ENCODE measurements at regions not wholly inside any gene's neighbourhood (a gene's known extent, or its start where the extent isn't known, plus 50 kb on each side); places are given as distances from the start of the nearest gene placed in this dataset.

GRCh38 chr6:120202878-120203277 lies 853.3 kb upstream of the MAN1A1 start:
- no peak for DNase-seq

DNA sequence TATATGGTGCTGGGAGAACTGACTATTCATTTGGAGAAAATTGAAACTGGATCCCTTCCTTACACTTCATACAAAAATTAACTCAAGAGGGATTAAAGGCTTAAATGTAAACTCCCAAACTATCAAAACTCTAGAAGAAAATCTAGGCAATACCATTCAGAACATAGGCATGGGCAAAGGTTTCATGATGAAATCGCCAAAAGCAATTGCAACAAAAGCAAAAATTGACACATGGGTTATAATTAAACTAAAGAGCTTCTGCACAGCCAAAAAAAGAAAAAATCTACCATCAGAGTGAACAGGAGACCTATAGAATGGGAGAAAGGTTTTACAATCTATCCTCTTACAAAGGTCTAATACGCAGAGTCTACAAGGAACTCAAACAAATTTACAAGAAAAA lies 851.3 kb upstream of the MAN1A1 start:
- no peak for DNase-seq

DNA sequence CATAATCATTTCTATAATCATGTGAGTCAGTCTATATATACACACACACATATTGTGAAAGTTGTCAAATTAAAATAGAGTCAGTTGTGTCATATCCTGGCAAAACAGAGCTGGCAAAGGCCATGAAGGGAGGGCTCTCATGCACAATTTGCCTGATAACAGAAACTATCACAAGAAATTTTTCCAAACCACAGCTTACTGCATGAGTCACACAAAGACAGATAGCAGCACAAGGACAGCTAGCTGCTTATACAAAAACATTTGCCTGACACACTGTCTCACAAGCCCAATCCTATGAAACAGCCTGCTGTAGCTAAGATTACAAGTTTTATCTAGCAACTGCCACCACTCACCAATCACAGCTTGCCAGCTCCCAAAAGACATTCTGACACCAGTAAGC lies 848.5 kb upstream of the MAN1A1 start:
- DNase-seq: no peak

DNA sequence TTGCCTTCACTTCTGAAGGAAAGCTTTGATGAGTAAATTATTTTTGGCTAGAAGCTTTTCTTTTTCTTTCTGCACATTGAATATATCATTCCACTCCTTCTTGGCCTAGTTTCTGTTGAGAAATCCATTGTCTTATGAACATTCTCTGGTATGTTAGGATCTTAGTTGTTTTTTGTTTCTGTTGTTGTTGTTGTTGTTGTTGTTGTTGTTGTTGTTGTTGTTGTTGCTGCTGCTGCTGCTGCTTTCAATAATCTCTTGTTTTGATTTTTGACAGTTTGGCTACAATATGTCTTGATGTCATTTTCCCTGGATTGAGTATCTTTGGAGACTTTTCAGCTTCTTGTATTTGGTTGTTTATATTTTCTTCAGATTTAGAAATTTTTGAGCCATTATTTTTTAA lies 836.5 kb upstream of the MAN1A1 start:
- no peak for DNase-seq

DNA sequence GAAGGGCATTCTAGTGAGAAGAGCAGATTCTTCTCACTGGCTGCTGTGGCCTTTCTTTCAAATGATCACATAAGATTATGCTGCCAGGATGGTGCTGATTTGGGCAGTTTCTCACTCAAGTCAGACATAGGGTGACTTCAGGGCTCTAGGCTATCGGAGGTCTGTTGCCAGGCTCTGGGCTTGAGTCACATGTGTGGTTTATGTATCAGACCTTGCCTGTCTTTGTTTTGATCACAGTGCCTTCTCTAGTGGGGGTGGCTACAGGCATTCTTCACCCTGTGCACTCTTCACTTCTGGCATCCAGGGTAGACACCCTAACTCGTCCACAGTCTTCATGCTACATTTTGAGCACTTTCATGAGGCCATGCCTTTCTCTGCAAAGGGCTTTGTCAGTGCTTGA lies 823.7 kb upstream of the MAN1A1 start:
- no peak for DNase-seq

GRCh38 chr6:120164531-120164930 lies 815.0 kb upstream of the MAN1A1 start:
- no peak for DNase-seq

DNA sequence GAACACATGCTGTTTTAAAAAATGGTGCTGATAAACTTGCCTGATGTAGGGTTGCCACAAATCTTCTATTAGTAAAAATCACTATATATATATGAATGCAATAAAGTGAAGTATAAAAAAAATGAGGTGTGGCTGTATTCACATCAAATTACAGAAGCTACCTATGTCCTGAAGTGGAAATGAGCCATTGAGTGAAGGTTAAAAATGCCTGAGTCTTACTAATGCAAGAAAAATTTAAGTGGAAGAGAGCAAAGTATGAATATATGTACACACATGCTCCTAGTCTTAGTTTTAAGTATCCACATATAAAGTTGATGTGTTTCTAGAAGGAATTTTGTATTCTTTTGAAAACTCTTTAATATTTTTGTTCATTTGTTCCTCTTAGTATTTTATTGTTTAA lies 808.3 kb upstream of the MAN1A1 start:
- DNase-seq: no peak

GRCh38 chr6:120147071-120147871 lies 797.7 kb upstream of the MAN1A1 start:
- no peak for DNase-seq

- DNase-seq: no peak
Measured at GRCh38 chr6:120141601-120142000, 792.0 kb upstream of the MAN1A1 start.

- no peak for DNase-seq
Measured at GRCh38 chr6:120137492-120137891, 787.9 kb upstream of the MAN1A1 start.

GRCh38 chr6:120129228-120129627 lies 779.7 kb upstream of the MAN1A1 start:
- no peak for DNase-seq

DNA sequence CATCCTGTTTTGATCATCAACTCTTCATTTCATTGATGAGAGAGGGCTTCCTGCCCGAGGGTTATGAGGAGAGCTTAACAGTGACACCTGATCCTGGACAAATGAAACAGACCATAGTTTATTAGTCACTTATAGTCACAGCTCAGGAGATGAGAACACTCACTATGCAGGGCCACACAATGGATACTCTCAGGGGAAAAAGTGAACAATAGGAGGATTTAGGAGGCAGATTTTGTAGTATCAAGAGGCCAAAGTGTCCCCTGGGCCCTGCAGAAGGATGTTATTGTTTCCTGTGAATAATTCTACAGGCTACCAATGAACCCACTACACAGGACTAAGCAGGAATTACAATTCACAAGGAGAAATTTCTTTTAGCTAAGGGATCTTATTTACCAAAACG lies 772.8 kb upstream of the MAN1A1 start:
- no peak for DNase-seq

- no peak for DNase-seq
Measured at GRCh38 chr6:120116343-120116742, 766.8 kb upstream of the MAN1A1 start.

DNA sequence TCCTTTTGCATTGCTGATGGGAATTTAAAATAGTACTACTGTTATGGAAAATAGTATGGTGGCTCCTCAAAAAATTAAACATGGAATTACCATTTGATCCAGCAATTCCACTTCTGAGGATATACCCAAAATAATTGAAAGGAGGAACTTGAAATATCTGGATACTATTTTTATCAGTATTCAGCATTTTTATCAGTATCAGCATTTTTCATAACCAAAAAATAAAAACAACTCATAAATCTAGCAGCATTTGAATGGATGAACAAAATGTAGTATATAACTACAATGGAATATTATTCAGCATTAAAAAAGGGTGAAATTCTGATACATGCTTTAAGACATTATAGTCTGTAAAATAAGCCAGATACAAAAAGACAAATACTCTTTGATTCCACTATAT lies 763.4 kb upstream of the MAN1A1 start:
- no peak for DNase-seq

- no peak for DNase-seq
Measured at GRCh38 chr6:120111001-120111400, 761.4 kb upstream of the MAN1A1 start.

GRCh38 chr6:120108061-120108795 lies 758.7 kb upstream of the MAN1A1 start:
- no peak for DNase-seq

GRCh38 chr6:120103618-120104017 lies 754.1 kb upstream of the MAN1A1 start:
- no peak for DNase-seq

- DNase-seq: no peak
Measured at GRCh38 chr6:120096696-120097260, 747.2 kb upstream of the MAN1A1 start.

- peak in 1 of 2 experiments; percentile 16 for DNase-seq
Measured at GRCh38 chr6:120083186-120083585, 733.6 kb upstream of the MAN1A1 start.

- no peak for DNase-seq
Measured at GRCh38 chr6:120077489-120077888, 727.9 kb upstream of the MAN1A1 start.

DNA sequence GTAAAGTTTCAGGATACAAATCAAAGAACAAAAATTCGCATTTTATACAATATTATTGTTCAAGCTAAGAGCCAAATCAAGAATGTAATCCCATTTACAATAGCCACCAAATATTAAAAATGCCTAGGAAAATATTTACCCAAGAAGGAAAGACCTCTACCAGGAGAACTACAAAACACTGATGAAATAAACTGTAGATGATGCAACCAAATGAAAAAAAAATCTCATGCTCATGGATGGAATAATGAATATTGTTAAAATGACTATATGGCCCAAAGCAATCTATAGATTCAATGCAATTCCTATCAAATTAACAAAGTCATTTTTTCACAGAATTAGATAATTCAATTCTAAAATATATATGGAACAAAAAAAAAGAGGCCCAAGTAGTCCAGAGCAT lies 708.8 kb upstream of the MAN1A1 start:
- no peak for DNase-seq

- no peak for DNase-seq
Measured at GRCh38 chr6:120056085-120056484, 706.5 kb upstream of the MAN1A1 start.

- no peak for DNase-seq
Measured at GRCh38 chr6:120055071-120055470, 705.5 kb upstream of the MAN1A1 start.

DNA sequence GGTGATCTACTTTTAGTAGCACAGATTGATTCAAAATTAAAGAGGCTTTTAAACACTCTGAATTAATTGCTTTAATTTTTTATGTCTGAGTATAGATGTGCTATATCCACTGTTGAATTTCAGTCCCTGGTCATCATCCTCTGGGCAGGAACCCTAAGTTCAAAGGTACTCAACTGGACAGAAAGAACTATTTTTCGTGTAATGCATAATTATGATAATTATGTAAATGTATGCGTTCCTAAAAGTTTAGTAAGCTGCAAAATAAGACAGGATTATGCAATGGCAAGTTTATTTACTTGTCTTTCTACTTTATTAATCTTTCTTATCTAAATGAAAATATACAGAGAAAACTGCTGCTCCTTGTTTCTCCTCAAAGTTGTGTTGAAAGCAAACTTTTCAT lies 690.1 kb upstream of the MAN1A1 start:
- no peak for DNase-seq
